Vagina (tissue), 2 donors: ENCODE measurements at regions not wholly inside any gene's neighbourhood (a gene's known extent, or its start where the extent isn't known, plus 50 kb on each side); places are given as distances from the start of the nearest gene placed in this dataset.

Experiments
- POLR2A ChIP-seq, 2 donors: fragments of 450-650 bp; IDR thresholded peaks; one replicate each; pipeline ENCODE4 v1.6.1; 2017; ENCODE audit warnings: antibody characterized with exemption in 2 of 2, mild to moderate bottlenecking in 2 of 2, moderate library complexity in 2 of 2
- TF ChIP-seq, protein P1 (sequence below), 3 experiments: fragments of 450-650 bp in 2 of 3; fragments of 200-600 bp in 1 of 3; sonication (generic) in 1 of 3; IDR thresholded peaks; one replicate each; pipeline ENCODE4 v1.5.1; 2017 to 2019; ENCODE audit warnings: antibody characterized with exemption in 3 of 3, mild to moderate bottlenecking in 2 of 3, moderate library complexity in 2 of 3

DNA sequence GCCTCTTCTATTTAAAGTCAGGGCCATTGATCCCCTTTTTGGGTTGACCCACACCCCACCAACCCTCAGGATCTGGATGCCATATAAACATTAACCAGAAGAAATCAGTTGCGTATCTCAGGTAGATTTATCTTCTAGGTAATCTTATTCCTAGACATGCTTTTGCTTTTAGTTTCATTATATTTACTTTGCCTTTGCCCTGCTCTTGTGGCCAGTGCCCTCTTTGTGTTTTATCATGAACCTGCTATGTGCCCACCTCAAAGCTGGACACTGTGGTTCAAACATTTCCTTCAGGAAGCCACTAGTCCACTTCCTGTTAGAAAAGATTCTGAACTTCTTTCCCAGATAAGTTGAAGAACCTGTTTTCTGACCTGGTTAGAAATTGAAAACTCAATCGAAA lies 117.4 kb upstream of the EDNRA start:
- TF ChIP-seq, protein P1, sequence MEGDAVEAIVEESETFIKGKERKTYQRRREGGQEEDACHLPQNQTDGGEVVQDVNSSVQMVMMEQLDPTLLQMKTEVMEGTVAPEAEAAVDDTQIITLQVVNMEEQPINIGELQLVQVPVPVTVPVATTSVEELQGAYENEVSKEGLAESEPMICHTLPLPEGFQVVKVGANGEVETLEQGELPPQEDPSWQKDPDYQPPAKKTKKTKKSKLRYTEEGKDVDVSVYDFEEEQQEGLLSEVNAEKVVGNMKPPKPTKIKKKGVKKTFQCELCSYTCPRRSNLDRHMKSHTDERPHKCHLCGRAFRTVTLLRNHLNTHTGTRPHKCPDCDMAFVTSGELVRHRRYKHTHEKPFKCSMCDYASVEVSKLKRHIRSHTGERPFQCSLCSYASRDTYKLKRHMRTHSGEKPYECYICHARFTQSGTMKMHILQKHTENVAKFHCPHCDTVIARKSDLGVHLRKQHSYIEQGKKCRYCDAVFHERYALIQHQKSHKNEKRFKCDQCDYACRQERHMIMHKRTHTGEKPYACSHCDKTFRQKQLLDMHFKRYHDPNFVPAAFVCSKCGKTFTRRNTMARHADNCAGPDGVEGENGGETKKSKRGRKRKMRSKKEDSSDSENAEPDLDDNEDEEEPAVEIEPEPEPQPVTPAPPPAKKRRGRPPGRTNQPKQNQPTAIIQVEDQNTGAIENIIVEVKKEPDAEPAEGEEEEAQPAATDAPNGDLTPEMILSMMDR (IDR thresholded peaks at IDR 0.05) = no peak
- TF ChIP-seq POLR2A (IDR thresholded peaks at IDR 0.05) = no peak
